ENCODE measurements at regions not wholly inside any gene's neighbourhood (a gene's known extent, or its start where the extent isn't known, plus 50 kb on each side); places are given as distances from the start of the nearest gene placed in this dataset.

- TF ChIP-seq, protein P1, sequence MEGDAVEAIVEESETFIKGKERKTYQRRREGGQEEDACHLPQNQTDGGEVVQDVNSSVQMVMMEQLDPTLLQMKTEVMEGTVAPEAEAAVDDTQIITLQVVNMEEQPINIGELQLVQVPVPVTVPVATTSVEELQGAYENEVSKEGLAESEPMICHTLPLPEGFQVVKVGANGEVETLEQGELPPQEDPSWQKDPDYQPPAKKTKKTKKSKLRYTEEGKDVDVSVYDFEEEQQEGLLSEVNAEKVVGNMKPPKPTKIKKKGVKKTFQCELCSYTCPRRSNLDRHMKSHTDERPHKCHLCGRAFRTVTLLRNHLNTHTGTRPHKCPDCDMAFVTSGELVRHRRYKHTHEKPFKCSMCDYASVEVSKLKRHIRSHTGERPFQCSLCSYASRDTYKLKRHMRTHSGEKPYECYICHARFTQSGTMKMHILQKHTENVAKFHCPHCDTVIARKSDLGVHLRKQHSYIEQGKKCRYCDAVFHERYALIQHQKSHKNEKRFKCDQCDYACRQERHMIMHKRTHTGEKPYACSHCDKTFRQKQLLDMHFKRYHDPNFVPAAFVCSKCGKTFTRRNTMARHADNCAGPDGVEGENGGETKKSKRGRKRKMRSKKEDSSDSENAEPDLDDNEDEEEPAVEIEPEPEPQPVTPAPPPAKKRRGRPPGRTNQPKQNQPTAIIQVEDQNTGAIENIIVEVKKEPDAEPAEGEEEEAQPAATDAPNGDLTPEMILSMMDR (conservative IDR thresholded peaks at IDR 0.05; ENCODE audit: low read depth, low read length) = no peak
- TF ChIP-seq EZH2 (IDR thresholded peaks at IDR 0.05; ENCODE audit: borderline replicate concordance, low read depth, low read length, poor library complexity, severe bottlenecking) = no peak
Observed at GRCh38 chr9:89722712-89723111, 117.9 kb downstream of the GADD45G start.
